Mesenchymal stem cell (in vitro differentiated cells and primary cell): ENCODE measurements at regions not wholly inside any gene's neighbourhood (a gene's known extent, or its start where the extent isn't known, plus 50 kb on each side); places are given as distances from the start of the nearest gene placed in this dataset.

Experiments used
- DNase-seq: peaks from one replicate; pipeline ENCODE4 v3.0.0-alpha.2; 2013
- H2AFZ ChIP-seq: one replicate; pipeline ENCODE4 v1.6.1; 2013; ENCODE audit warnings: low read depth, mild to moderate bottlenecking, control low read depth, inconsistent platforms, low read length, moderate library complexity
- H2AK5ac ChIP-seq: 2 replicates; pipeline ENCODE4 v1.6.1; 2013; ENCODE audit warnings: low read length, moderate library complexity, mild to moderate bottlenecking, inconsistent platforms; ENCODE audit not compliant: severe bottlenecking
- H2BK120ac ChIP-seq: one replicate; pipeline ENCODE4 v1.6.1; 2013; ENCODE audit warnings: low read depth, mild to moderate bottlenecking, inconsistent platforms, low read length, moderate library complexity
- H2BK12ac ChIP-seq, 2 experiments: one replicate each; pipeline ENCODE4 v1.6.1; 2013; ENCODE audit warnings: inconsistent platforms in 2 of 2, low read length in 2 of 2, mild to moderate bottlenecking in 2 of 2, moderate library complexity in 2 of 2, control low read depth in 1 of 2
- H2BK15ac ChIP-seq: one replicate; pipeline ENCODE4 v1.6.1; 2013; ENCODE audit warnings: mild to moderate bottlenecking, low read depth, inconsistent platforms; ENCODE audit not compliant: poor library complexity, severe bottlenecking
- H2BK5ac ChIP-seq: 2 replicates; pipeline ENCODE4 v1.6.1; 2013; ENCODE audit warnings: low read depth, mild to moderate bottlenecking, low read length, control low read depth, inconsistent platforms; ENCODE audit not compliant: poor library complexity, severe bottlenecking
- H3K14ac ChIP-seq, 2 experiments: one replicate each; pipeline ENCODE4 v1.6.1; 2013; ENCODE audit warnings: inconsistent platforms in 2 of 2, low read length in 2 of 2, control low read depth in 1 of 2, mild to moderate bottlenecking in 1 of 2, moderate library complexity in 1 of 2
- H3K18ac ChIP-seq, 2 experiments: one replicate each; pipeline ENCODE4 v1.6.1; 2013; ENCODE audit warnings: inconsistent platforms in 2 of 2, low read length in 2 of 2, control low read depth in 1 of 2, low read depth in 1 of 2, mild to moderate bottlenecking in 1 of 2
- H3K23ac ChIP-seq, 2 experiments: one replicate each; pipeline ENCODE4 v1.6.1; 2013; ENCODE audit warnings: inconsistent platforms in 2 of 2, low read length in 2 of 2, mild to moderate bottlenecking in 2 of 2, moderate library complexity in 2 of 2, control low read depth in 1 of 2
- H3K27ac ChIP-seq: 2 replicates; pipeline ENCODE4 v1.5.1; 2013; ENCODE audit warnings: mild to moderate bottlenecking, moderate library complexity, low read length, control low read depth, inconsistent platforms; ENCODE audit not compliant: poor library complexity, severe bottlenecking
- H3K27me3 ChIP-seq, 2 experiments: 2 replicates each; pipeline versions ENCODE4 v1.6.1 to v1.7.0; 2013; ENCODE audit warnings: low read length in 2 of 2, mild to moderate bottlenecking in 2 of 2, moderate library complexity in 2 of 2, control low read depth in 1 of 2, inconsistent platforms in 1 of 2; ENCODE audit not compliant: control insufficient read depth in 1 of 2, insufficient read depth in 1 of 2
- H3K36me3 ChIP-seq, 2 experiments: 2 replicates each; pipeline versions ENCODE4 v1.6.1 to v1.7.0; 2013; ENCODE audit warnings: low read length in 2 of 2, control low read depth in 1 of 2, inconsistent platforms in 1 of 2, low read depth in 1 of 2, mild to moderate bottlenecking in 1 of 2; ENCODE audit not compliant: insufficient read depth in 2 of 2, control insufficient read depth in 1 of 2
- H3K4ac ChIP-seq, 2 experiments: one replicate each; pipeline ENCODE4 v1.6.1; 2013; ENCODE audit warnings: inconsistent platforms in 2 of 2, low read length in 2 of 2, mild to moderate bottlenecking in 2 of 2, moderate library complexity in 2 of 2, control low read depth in 1 of 2, low read depth in 1 of 2
- H3K4me1 ChIP-seq: 2 replicates; pipeline ENCODE4 v1.6.1; 2013; ENCODE audit warnings: low read depth, low read length, control low read depth; ENCODE audit not compliant: control insufficient read depth, insufficient read depth
- H3K4me2 ChIP-seq: 2 replicates; pipeline ENCODE4 v1.6.1; 2013; ENCODE audit warnings: low read length, mild to moderate bottlenecking, inconsistent platforms; ENCODE audit not compliant: poor library complexity, severe bottlenecking
- H3K4me3 ChIP-seq, 2 experiments: 2 replicates each; pipeline versions ENCODE4 v1.5.1 to v1.7.0; 2013; ENCODE audit warnings: low read length in 2 of 2, mild to moderate bottlenecking in 2 of 2, control low read depth in 1 of 2, low read depth in 1 of 2; ENCODE audit not compliant: insufficient read depth in 1 of 2
- H3K79me1 ChIP-seq: replicated peaks from 2 replicates; pipeline ENCODE4 v1.6.1; 2013; ENCODE audit warnings: mild to moderate bottlenecking, control low read depth, low read length, inconsistent platforms; ENCODE audit not compliant: poor library complexity, severe bottlenecking
- H3K9ac ChIP-seq: 2 replicates; pipeline ENCODE4 v1.7.0; 2013; ENCODE audit warnings: mild to moderate bottlenecking, low read length, moderate library complexity
- H3K9me3 ChIP-seq: 2 replicates; pipeline ENCODE4 v1.7.0; 2013; ENCODE audit warnings: mild to moderate bottlenecking, low read length; ENCODE audit not compliant: control insufficient read depth
- H4K8ac ChIP-seq: one replicate; pipeline ENCODE4 v1.6.1; 2013; ENCODE audit warnings: inconsistent platforms, mild to moderate bottlenecking, low read length, moderate library complexity
- H4K91ac ChIP-seq: one replicate; pipeline ENCODE4 v1.6.1; 2013; ENCODE audit warnings: mild to moderate bottlenecking, low read length, inconsistent platforms
- WGBS: methylation state at CpG from one replicate; pipeline ENCODE4 v1.1.7; 2013; ENCODE audit warnings: mixed read lengths; 5-methylcytosine and 5-hydroxymethylcytosine counted together

- Histone ChIP-seq H4K8ac (no peak overlapping the region), H2AFZ (no peak overlapping the region), H3K27ac (no peak overlapping the region), H4K91ac (no peak overlapping the region), H3K4me1 (no peaks in the 10 kb centered on the region), H2BK5ac (no peak overlapping the region), H3K27me3 (peaks cover 0 to 4% of the 10 kb centered on the region in 2 experiments), H2BK15ac (no peak overlapping the region), H3K9me3 (no peaks in the 10 kb centered on the region), H3K14ac (no peak overlapping the region), H3K23ac (no peak overlapping the region), H3K36me3 (no peaks in the 10 kb centered on the region), H2BK120ac (no peak overlapping the region), H3K18ac (no peak overlapping the region), H3K4me2 (no peak overlapping the region), H3K79me1 (no peaks in the 10 kb centered on the region), H3K4ac (no peak overlapping the region), H2BK12ac (no peak overlapping the region), H2AK5ac (no peak overlapping the region), H3K9ac (no peak overlapping the region), H3K4me3 (no peak overlapping the region)
- no peak for DNase-seq
- WGBS: 60% methylated on average over 2 of the region's 2 CpGs
These were observed 152.3 kb downstream of the PCTP start for GRCh38 chr17:55903028-55903690.

GRCh38 chr17:55909776-55910175, 158.9 kb downstream of the PCTP start:
- Histone ChIP-seq H2BK15ac (no peak overlapping the region), H3K9ac (no peak overlapping the region), H3K27me3 (peaks cover 0 to 9% of the 10 kb centered on the region in 2 experiments)

GRCh38 chr17:55911186-55911585, 160.3 kb downstream of the PCTP start:
- Histone ChIP-seq H4K91ac (no peak overlapping the region), H3K36me3 (no peaks in the 10 kb centered on the region), H2BK120ac (no peak overlapping the region), H3K9me3 (peaks cover 11% of the 10 kb centered on the region), H3K18ac (no peak overlapping the region), H3K4me1 (no peaks in the 10 kb centered on the region), H2BK5ac (no peak overlapping the region), H2BK15ac (no peak overlapping the region), H3K4me2 (no peak overlapping the region), H4K8ac (no peak overlapping the region), H3K4ac (no peak overlapping the region), H3K9ac (no peak overlapping the region), H3K27ac (no peak overlapping the region), H2AK5ac (no peak overlapping the region), H2AFZ (no peak overlapping the region), H3K27me3 (peaks cover 0 to 9% of the 10 kb centered on the region in 2 experiments), H3K79me1 (no peaks in the 10 kb centered on the region), H3K4me3 (no peak overlapping the region), H3K14ac (no peak overlapping the region), H3K23ac (no peak overlapping the region), H2BK12ac (no peak overlapping the region)
- 71% methylated on average over 4 of the region's 4 CpGs for WGBS
- no peak for DNase-seq

More at GRCh38 chr17:55909776-55910175, 158.9 kb downstream of the PCTP start:
- Histone ChIP-seq H4K8ac (no peak overlapping the region), H3K27ac (no peak overlapping the region), H2BK5ac (no peak overlapping the region), H3K4me2 (no peak overlapping the region), H2AFZ (no peak overlapping the region), H3K18ac (no peak overlapping the region), H2BK12ac (no peak overlapping the region), H3K23ac (no peak overlapping the region), H3K4ac (no peak overlapping the region), H3K4me1 (no peaks in the 10 kb centered on the region), H3K36me3 (no peaks in the 10 kb centered on the region), H3K9me3 (peaks cover 7% of the 10 kb centered on the region), H3K14ac (no peak overlapping the region), H4K91ac (no peak overlapping the region), H2AK5ac (no peak overlapping the region), H3K4me3 (no peak overlapping the region), H3K79me1 (no peaks in the 10 kb centered on the region), H2BK120ac (no peak overlapping the region)
- DNase-seq: no peak
- WGBS: 76% methylated on average over 5 of the region's 5 CpGs

GRCh38 chr17:55925440-55925839, 174.6 kb downstream of the PCTP start:
- Histone ChIP-seq H3K36me3 (no peaks in the 10 kb centered on the region), H2BK15ac (no peak overlapping the region), H4K8ac (no peak overlapping the region), H4K91ac (no peak overlapping the region), H3K4ac (no peak overlapping the region), H3K18ac (no peak overlapping the region), H3K14ac (no peak overlapping the region), H2BK5ac (no peak overlapping the region), H3K79me1 (no peaks in the 10 kb centered on the region), H3K4me3 (no peak overlapping the region), H3K23ac (no peak overlapping the region), H3K27ac (no peak overlapping the region), H2BK12ac (no peak overlapping the region), H3K9me3 (no peaks in the 10 kb centered on the region), H2AK5ac (no peak overlapping the region), H3K27me3 (peaks cover 0 to 5% of the 10 kb centered on the region in 2 experiments), H3K4me1 (no peaks in the 10 kb centered on the region), H2BK120ac (no peak overlapping the region), H3K4me2 (no peak overlapping the region), H3K9ac (no peak overlapping the region), H2AFZ (no peak overlapping the region)
- WGBS: 85% methylated on average over 1 of the region's 1 CpG
- no peak for DNase-seq
